ENCODE measurements at regions not wholly inside any gene's neighbourhood (a gene's known extent, or its start where the extent isn't known, plus 50 kb on each side); places are given as distances from the start of the nearest gene placed in this dataset.

GRCh38 chr17:22443061-22443460 is 750.7 kb downstream of the KCNJ18 start:
- peaks cover 86% of the 10 kb centered on the region for H3K9me3 ChIP-seq (ENCODE audit: control insufficient read depth, insufficient read depth, low read length)
- no peak overlapping the region for H3K4me3 ChIP-seq (ENCODE audit: low read depth, low read length)
- no peaks in the 10 kb centered on the region for H3K36me3 ChIP-seq (ENCODE audit: control insufficient read depth, insufficient read depth, low read length)
- H3K9ac ChIP-seq (ENCODE audit: low read depth, low read length): no peak overlapping the region
- H3K27ac ChIP-seq (ENCODE audit: low read depth, low read length): no peak overlapping the region
- no peaks in the 10 kb centered on the region for H3K27me3 ChIP-seq (ENCODE audit: control insufficient read depth, insufficient read depth, low read length)
- no peaks in the 10 kb centered on the region for H3K4me1 ChIP-seq (ENCODE audit: control insufficient read depth, insufficient read depth, low read length)

GRCh38 chr17:22453181-22453580 is 760.9 kb downstream of the KCNJ18 start:
- Histone ChIP-seq H3K9ac (ENCODE audit: low read depth, low read length) (no peak overlapping the region), H3K27ac (ENCODE audit: low read depth, low read length) (no peak overlapping the region), H3K36me3 (ENCODE audit: control insufficient read depth, insufficient read depth, low read length) (no peaks in the 10 kb centered on the region), H3K27me3 (ENCODE audit: control insufficient read depth, insufficient read depth, low read length) (no peaks in the 10 kb centered on the region), H3K9me3 (ENCODE audit: control insufficient read depth, insufficient read depth, low read length) (peaks cover 77% of the 10 kb centered on the region), H3K4me3 (ENCODE audit: low read depth, low read length) (no peak overlapping the region), H3K4me1 (ENCODE audit: control insufficient read depth, insufficient read depth, low read length) (no peaks in the 10 kb centered on the region)

- Histone ChIP-seq H3K36me3 (ENCODE audit: control insufficient read depth, insufficient read depth, low read length) (no peaks in the 10 kb centered on the region), H3K9ac (ENCODE audit: low read depth, low read length) (no peak overlapping the region), H3K4me1 (ENCODE audit: control insufficient read depth, insufficient read depth, low read length) (no peaks in the 10 kb centered on the region), H3K27me3 (ENCODE audit: control insufficient read depth, insufficient read depth, low read length) (no peaks in the 10 kb centered on the region), H3K9me3 (ENCODE audit: control insufficient read depth, insufficient read depth, low read length) (peaks cover 82% of the 10 kb centered on the region), H3K27ac (ENCODE audit: low read depth, low read length) (no peak overlapping the region), H3K4me3 (ENCODE audit: low read depth, low read length) (no peak overlapping the region)
These were observed 762.0 kb downstream of the KCNJ18 start for GRCh38 chr17:22454070-22454999.

- H3K27me3 ChIP-seq (ENCODE audit: control insufficient read depth, insufficient read depth, low read length): no peaks in the 10 kb centered on the region
- peaks cover 92% of the 10 kb centered on the region for H3K9me3 ChIP-seq (ENCODE audit: control insufficient read depth, insufficient read depth, low read length)
- H3K36me3 ChIP-seq (ENCODE audit: control insufficient read depth, insufficient read depth, low read length): no peaks in the 10 kb centered on the region
- no peak overlapping the region for H3K9ac ChIP-seq (ENCODE audit: low read depth, low read length)
- H3K27ac ChIP-seq (ENCODE audit: low read depth, low read length): no peak overlapping the region
- no peak overlapping the region; the same call in 1 of the 2 replicates for H3K4me3 ChIP-seq (ENCODE audit: low read depth, low read length)
- H3K4me1 ChIP-seq (ENCODE audit: control insufficient read depth, insufficient read depth, low read length): no peaks in the 10 kb centered on the region
These were observed 767.1 kb downstream of the KCNJ18 start for GRCh38 chr17:22459331-22459952.

GRCh38 chr17:22459953-22460350 is 767.6 kb downstream of the KCNJ18 start:
- Histone ChIP-seq H3K9me3 (ENCODE audit: control insufficient read depth, insufficient read depth, low read length) (peaks cover 92% of the 10 kb centered on the region), H3K36me3 (ENCODE audit: control insufficient read depth, insufficient read depth, low read length) (no peaks in the 10 kb centered on the region), H3K9ac (ENCODE audit: low read depth, low read length) (no peak overlapping the region), H3K4me3 (ENCODE audit: low read depth, low read length) (no peak overlapping the region), H3K4me1 (ENCODE audit: control insufficient read depth, insufficient read depth, low read length) (no peaks in the 10 kb centered on the region), H3K27ac (ENCODE audit: low read depth, low read length) (no peak overlapping the region), H3K27me3 (ENCODE audit: control insufficient read depth, insufficient read depth, low read length) (no peaks in the 10 kb centered on the region)

GRCh38 chr17:22460461-22461063 is 768.2 kb downstream of the KCNJ18 start:
- no peaks in the 10 kb centered on the region for H3K4me1 ChIP-seq (ENCODE audit: control insufficient read depth, insufficient read depth, low read length)
- H3K9me3 ChIP-seq (ENCODE audit: control insufficient read depth, insufficient read depth, low read length): peaks cover 93% of the 10 kb centered on the region
- H3K27me3 ChIP-seq (ENCODE audit: control insufficient read depth, insufficient read depth, low read length): no peaks in the 10 kb centered on the region
- no peaks in the 10 kb centered on the region for H3K36me3 ChIP-seq (ENCODE audit: control insufficient read depth, insufficient read depth, low read length)
- H3K4me3 ChIP-seq (ENCODE audit: low read depth, low read length): no peak overlapping the region
- no peak overlapping the region for H3K9ac ChIP-seq (ENCODE audit: low read depth, low read length)
- H3K27ac ChIP-seq (ENCODE audit: low read depth, low read length): no peak overlapping the region

GRCh38 chr17:22461460-22462145 is 769.3 kb downstream of the KCNJ18 start:
- peaks cover 94% of the 10 kb centered on the region for H3K9me3 ChIP-seq (ENCODE audit: control insufficient read depth, insufficient read depth, low read length)
- no peaks in the 10 kb centered on the region for H3K4me1 ChIP-seq (ENCODE audit: control insufficient read depth, insufficient read depth, low read length)
- no peaks in the 10 kb centered on the region for H3K36me3 ChIP-seq (ENCODE audit: control insufficient read depth, insufficient read depth, low read length)

GRCh38 chr17:22462461-22462860 is 770.1 kb downstream of the KCNJ18 start:
- no peak overlapping the region for H3K4me3 ChIP-seq (ENCODE audit: low read depth, low read length)
- peaks cover 96% of the 10 kb centered on the region for H3K9me3 ChIP-seq (ENCODE audit: control insufficient read depth, insufficient read depth, low read length)
- H3K27me3 ChIP-seq (ENCODE audit: control insufficient read depth, insufficient read depth, low read length): no peaks in the 10 kb centered on the region
- no peak overlapping the region for H3K9ac ChIP-seq (ENCODE audit: low read depth, low read length)
- H3K36me3 ChIP-seq (ENCODE audit: control insufficient read depth, insufficient read depth, low read length): no peaks in the 10 kb centered on the region
- no peak overlapping the region for H3K27ac ChIP-seq (ENCODE audit: low read depth, low read length)
- H3K4me1 ChIP-seq (ENCODE audit: control insufficient read depth, insufficient read depth, low read length): no peaks in the 10 kb centered on the region

More at GRCh38 chr17:22461460-22462145, 769.3 kb downstream of the KCNJ18 start:
- Histone ChIP-seq H3K27ac (ENCODE audit: low read depth, low read length) (no peak overlapping the region), H3K27me3 (ENCODE audit: control insufficient read depth, insufficient read depth, low read length) (no peaks in the 10 kb centered on the region), H3K4me3 (ENCODE audit: low read depth, low read length) (no peak overlapping the region), H3K9ac (ENCODE audit: low read depth, low read length) (no peak overlapping the region)

- H3K4me1 ChIP-seq (ENCODE audit: control insufficient read depth, insufficient read depth, low read length): no peaks in the 10 kb centered on the region
- H3K27ac ChIP-seq (ENCODE audit: low read depth, low read length): no peak overlapping the region
- no peak overlapping the region for H3K4me3 ChIP-seq (ENCODE audit: low read depth, low read length)
- no peaks in the 10 kb centered on the region for H3K27me3 ChIP-seq (ENCODE audit: control insufficient read depth, insufficient read depth, low read length)
- H3K9ac ChIP-seq (ENCODE audit: low read depth, low read length): no peak overlapping the region
- H3K9me3 ChIP-seq (ENCODE audit: control insufficient read depth, insufficient read depth, low read length): peaks cover 97% of the 10 kb centered on the region
- no peaks in the 10 kb centered on the region for H3K36me3 ChIP-seq (ENCODE audit: control insufficient read depth, insufficient read depth, low read length)
These were observed 771.0 kb downstream of the KCNJ18 start for GRCh38 chr17:22463110-22463850.

GRCh38 chr17:22464041-22464440 is 771.7 kb downstream of the KCNJ18 start:
- H3K27ac ChIP-seq (ENCODE audit: low read depth, low read length): no peak overlapping the region
- no peaks in the 10 kb centered on the region for H3K4me1 ChIP-seq (ENCODE audit: control insufficient read depth, insufficient read depth, low read length)
- no peak overlapping the region for H3K4me3 ChIP-seq (ENCODE audit: low read depth, low read length)
- H3K9ac ChIP-seq (ENCODE audit: low read depth, low read length): no peak overlapping the region
- H3K9me3 ChIP-seq (ENCODE audit: control insufficient read depth, insufficient read depth, low read length): peaks cover 97% of the 10 kb centered on the region
- H3K27me3 ChIP-seq (ENCODE audit: control insufficient read depth, insufficient read depth, low read length): no peaks in the 10 kb centered on the region
- no peaks in the 10 kb centered on the region for H3K36me3 ChIP-seq (ENCODE audit: control insufficient read depth, insufficient read depth, low read length)
